H9 (cell line): ENCODE measurements at regions not wholly inside any gene's neighbourhood (a gene's known extent, or its start where the extent isn't known, plus 50 kb on each side); places are given as distances from the start of the nearest gene placed in this dataset.

Experiments
- DNase-seq: peaks from one replicate; pipeline ENCODE4 v3.0.0-alpha.2; 2017
- H2AFZ ChIP-seq: one replicate; pipeline ENCODE4 v1.6.1; 2013; ENCODE audit warnings: mild to moderate bottlenecking, low read length, control low read depth, moderate library complexity
- H2AK5ac ChIP-seq: 2 replicates; pipeline ENCODE4 v1.6.1; 2013; ENCODE audit warnings: low read length, control low read depth, mixed read lengths; ENCODE audit not compliant: insufficient read length
- H2BK120ac ChIP-seq: one replicate; pipeline ENCODE4 v1.6.1; 2013; ENCODE audit warnings: low read depth, mild to moderate bottlenecking, low read length, control low read depth, inconsistent platforms; ENCODE audit not compliant: poor library complexity, severe bottlenecking
- H2BK12ac ChIP-seq: 2 replicates; pipeline ENCODE4 v1.6.1; 2013; ENCODE audit warnings: low read length, control low read depth, mixed read lengths, low read depth; ENCODE audit not compliant: insufficient read length
- H2BK15ac ChIP-seq: 2 replicates; pipeline ENCODE4 v1.6.1; 2013; ENCODE audit warnings: low read depth, low read length, control low read depth
- H2BK20ac ChIP-seq: one replicate; pipeline ENCODE4 v1.6.1; 2013; ENCODE audit warnings: low read depth, mild to moderate bottlenecking, low read length, control low read depth, inconsistent platforms; ENCODE audit not compliant: poor library complexity, severe bottlenecking
- H2BK5ac ChIP-seq: 2 replicates; pipeline ENCODE4 v1.6.1; 2013; ENCODE audit warnings: low read length, control low read depth, mixed read lengths; ENCODE audit not compliant: insufficient read length
- H3K14ac ChIP-seq: 2 replicates; pipeline ENCODE4 v1.6.1; 2013; ENCODE audit warnings: low read length, control low read depth; ENCODE audit not compliant: insufficient read depth
- H3K18ac ChIP-seq: 2 replicates; pipeline ENCODE4 v1.6.1; 2013; ENCODE audit warnings: low read depth, mild to moderate bottlenecking, mixed read lengths, low read length, control low read depth; ENCODE audit not compliant: insufficient read length
- H3K23ac ChIP-seq: 2 replicates; pipeline ENCODE4 v1.6.1; 2013; ENCODE audit warnings: low read length, control low read depth, mixed read lengths, low read depth; ENCODE audit not compliant: insufficient read length
- H3K23me2 ChIP-seq: 2 replicates; pipeline ENCODE4 v1.6.1; 2013; ENCODE audit warnings: low read depth, mild to moderate bottlenecking, mixed read lengths, low read length, control low read depth; ENCODE audit not compliant: insufficient read length, poor library complexity, severe bottlenecking
- H3K27ac ChIP-seq: 2 replicates; pipeline ENCODE4 v1.5.1; 2013; ENCODE audit warnings: low read length, control low read depth, mixed read lengths, low read depth; ENCODE audit not compliant: insufficient read length
- H3K27me3 ChIP-seq: 2 replicates; pipeline ENCODE4 v1.6.1; 2013; ENCODE audit warnings: low read length, control low read depth, inconsistent platforms; ENCODE audit not compliant: insufficient read depth
- H3K4ac ChIP-seq: 2 replicates; pipeline ENCODE4 v1.6.1; 2013; ENCODE audit warnings: low read depth, mild to moderate bottlenecking, control low read depth, inconsistent platforms, low read length, moderate library complexity
- H3K4me1 ChIP-seq: 2 replicates; pipeline ENCODE4 v1.6.1; 2013; ENCODE audit warnings: low read length, control low read depth, inconsistent platforms; ENCODE audit not compliant: insufficient read depth
- H3K4me2 ChIP-seq: 2 replicates; pipeline ENCODE4 v1.6.1; 2013; ENCODE audit warnings: low read length, control low read depth, mixed read lengths; ENCODE audit not compliant: insufficient read length, insufficient read depth
- H3K56ac ChIP-seq: 2 replicates; pipeline ENCODE4 v1.6.1; 2013; ENCODE audit warnings: low read depth, mild to moderate bottlenecking, mixed read lengths, low read length, control low read depth; ENCODE audit not compliant: insufficient read length
- H3K79me1 ChIP-seq: 2 replicates; pipeline ENCODE4 v1.6.1; 2013; ENCODE audit warnings: low read depth, mild to moderate bottlenecking, moderate library complexity, low read length, control low read depth, inconsistent platforms; ENCODE audit not compliant: insufficient read depth, poor library complexity, severe bottlenecking
- H3K79me2 ChIP-seq: 2 replicates; pipeline ENCODE4 v1.6.1; 2013; ENCODE audit warnings: low read length, control low read depth, inconsistent platforms; ENCODE audit not compliant: insufficient read depth
- H3K9ac ChIP-seq: 2 replicates; pipeline ENCODE4 v1.6.1; 2013; ENCODE audit warnings: low read length, control low read depth, mixed read lengths; ENCODE audit not compliant: insufficient read length; ENCODE audit errors: extremely low read depth
- H3K9me3 ChIP-seq: one replicate; pipeline ENCODE4 v1.6.1; 2013; ENCODE audit warnings: low read depth, low read length, inconsistent platforms; ENCODE audit not compliant: control insufficient read depth
- H3T11ph ChIP-seq: one replicate; pipeline ENCODE4 v1.6.1; 2013; ENCODE audit warnings: mild to moderate bottlenecking, low read length, control low read depth, inconsistent platforms
- H4K20me1 ChIP-seq: one replicate; pipeline ENCODE4 v1.6.1; 2013; ENCODE audit not compliant: control insufficient read depth, insufficient read length, insufficient read depth
- H4K5ac ChIP-seq: 2 replicates; pipeline ENCODE4 v1.6.1; 2013; ENCODE audit warnings: low read depth, mild to moderate bottlenecking, mixed read lengths, low read length, control low read depth; ENCODE audit not compliant: insufficient read length
- H4K8ac ChIP-seq: replicated peaks from 2 replicates; pipeline ENCODE4 v1.6.1; 2013; ENCODE audit warnings: low read length, control low read depth, mixed read lengths, low read depth; ENCODE audit not compliant: insufficient read length
- H4K91ac ChIP-seq: 2 replicates; pipeline ENCODE4 v1.6.1; 2013; ENCODE audit warnings: low read depth, mild to moderate bottlenecking, moderate library complexity, mixed read lengths, low read length, control low read depth; ENCODE audit not compliant: insufficient read length
- H3K27ac Mint-ChIP-seq, 3 experiments: 2 replicates in 2 of 3; 3 replicates in 1 of 3; pipeline ENCODE4 v1.8.0; 2020 to 2021; ENCODE audit warnings: mixed read lengths in 3 of 3, mild to moderate bottlenecking in 1 of 3, moderate library complexity in 1 of 3
- H3K27me3 Mint-ChIP-seq: 2 replicates; pipeline ENCODE4 v1.8.0; 2021; ENCODE audit warnings: low read depth, mild to moderate bottlenecking, moderate library complexity, mixed read lengths
- H3K36me3 Mint-ChIP-seq, 3 experiments: 2 replicates in 2 of 3; 3 replicates in 1 of 3; pipeline ENCODE4 v1.8.0; 2020 to 2021; ENCODE audit warnings: low read depth in 3 of 3, mixed read lengths in 3 of 3; ENCODE audit not compliant: insufficient read depth in 1 of 3
- H3K4me1 Mint-ChIP-seq, 2 experiments: 2 replicates each; pipeline ENCODE4 v1.8.0; 2020; ENCODE audit warnings: mixed read lengths in 2 of 2
- H3K4me3 Mint-ChIP-seq, 2 experiments: 2 replicates in 1 of 2; 3 replicates in 1 of 2; pipeline ENCODE4 v1.8.0; 2020 to 2021; ENCODE audit warnings: mild to moderate bottlenecking in 2 of 2, mixed read lengths in 2 of 2, moderate library complexity in 1 of 2
- H3K9me3 Mint-ChIP-seq, 2 experiments: 2 replicates in 1 of 2; 3 replicates in 1 of 2; pipeline ENCODE4 v1.8.0; 2020; ENCODE audit warnings: mild to moderate bottlenecking in 2 of 2, mixed read lengths in 2 of 2, moderate library complexity in 1 of 2
- CTCF ChIP-seq: fragments of 200-600 bp; sonication (generic); conservative IDR thresholded peaks from 3 replicates; pipeline ENCODE4 v1.8.0; 2021; ENCODE audit warnings: antibody characterized with exemption, mild to moderate bottlenecking
- WGBS: extraction: QIAGEN DNeasy Blood & Tissue Kit; methylation state at CpG from one replicate; pipeline ENCODE4 v1.1.7; 2013; ENCODE audit warnings: missing lambda C conversion rate, low lambda C conversion rate, mixed read lengths; ENCODE audit not compliant: insufficient read length; ENCODE audit errors: extremely low coverage; 5-methylcytosine and 5-hydroxymethylcytosine counted together

DNA sequence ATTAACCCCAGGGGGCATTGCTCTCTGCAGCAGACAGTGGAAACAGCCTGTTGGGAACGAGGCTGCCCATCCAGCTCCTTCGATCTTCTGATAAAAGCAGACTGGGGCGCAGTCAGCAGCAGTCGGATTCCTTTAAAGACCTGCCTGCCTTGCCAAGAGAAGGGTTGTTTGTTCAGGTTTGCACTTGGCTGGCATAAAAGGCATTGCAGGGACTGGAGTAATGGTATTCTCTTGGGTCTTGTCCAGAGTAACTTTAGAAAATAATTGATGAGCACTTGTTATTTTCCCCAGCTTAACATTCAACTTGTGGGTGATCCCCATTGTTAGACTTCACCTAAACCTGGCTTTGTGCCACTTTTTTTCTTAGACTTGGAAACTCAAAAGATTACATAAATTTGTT, 67.3 kb upstream of the SLC10A2 start:
- H2BK20ac ChIP-seq, result no peak overlapping the region
- no peaks in the 10 kb centered on the region for H4K20me1 ChIP-seq
- H3K4me3 Mint-ChIP-seq, result no peak overlapping the region
- H3K4me2 ChIP-seq, result no peak overlapping the region
- H3K27ac Mint-ChIP-seq, result no peak overlapping the region; a peak in 1 of 7 replicates
- no peaks in the 10 kb centered on the region for H3K9me3 Mint-ChIP-seq
- H3K4me1 Mint-ChIP-seq, result peaks cover 0 to 5% of the 10 kb centered on the region in 2 experiments; a peak in 1 of 4 replicates
- H2AK5ac ChIP-seq, result no peak overlapping the region
- no peaks in the 10 kb centered on the region for H3K4me1 ChIP-seq
- no peak overlapping the region for H2BK120ac ChIP-seq
- no peak overlapping the region for H2BK12ac ChIP-seq
- no peak for TF ChIP-seq CTCF
- H3K9me3 ChIP-seq, result no peaks in the 10 kb centered on the region
- no peak overlapping the region for H3K27ac ChIP-seq
- no peak for DNase-seq
- H4K5ac ChIP-seq, result no peak overlapping the region
- H3K79me2 ChIP-seq, result no peaks in the 10 kb centered on the region
- H2BK15ac ChIP-seq, result no peak overlapping the region
- no peak overlapping the region for H3K23ac ChIP-seq
- no peak overlapping the region for H3K9ac ChIP-seq
- H3K23me2 ChIP-seq, result no peaks in the 10 kb centered on the region
- H4K8ac ChIP-seq, result no peak overlapping the region
- H3K27me3 ChIP-seq, result no peaks in the 10 kb centered on the region
- no peaks in the 10 kb centered on the region for H3K27me3 Mint-ChIP-seq
- H3T11ph ChIP-seq, result no peak overlapping the region
- no peak overlapping the region for H3K4ac ChIP-seq
- no peak overlapping the region for H3K18ac ChIP-seq
- no peak overlapping the region for H2AFZ ChIP-seq
- no peaks in the 10 kb centered on the region for H3K36me3 Mint-ChIP-seq
- no peak overlapping the region for H3K14ac ChIP-seq
- no CpG with 5 or more reads among the region's 4 CpGs for WGBS
- no peaks in the 10 kb centered on the region for H3K79me1 ChIP-seq
- no peak overlapping the region for H3K56ac ChIP-seq
- H2BK5ac ChIP-seq, result no peak overlapping the region
- no peak overlapping the region for H4K91ac ChIP-seq
